ENCODE measurements at regions not wholly inside any gene's neighbourhood (a gene's known extent, or its start where the extent isn't known, plus 50 kb on each side); places are given as distances from the start of the nearest gene placed in this dataset.

- peaks cover 82% of the 10 kb centered on the region for H3K27me3 ChIP-seq (ENCODE audit: low read depth)
- H3K9me3 ChIP-seq (replicated peaks), result no peaks in the 10 kb centered on the region
- H3K4me3 ChIP-seq, result no peak overlapping the region
- TF ChIP-seq, protein P1, sequence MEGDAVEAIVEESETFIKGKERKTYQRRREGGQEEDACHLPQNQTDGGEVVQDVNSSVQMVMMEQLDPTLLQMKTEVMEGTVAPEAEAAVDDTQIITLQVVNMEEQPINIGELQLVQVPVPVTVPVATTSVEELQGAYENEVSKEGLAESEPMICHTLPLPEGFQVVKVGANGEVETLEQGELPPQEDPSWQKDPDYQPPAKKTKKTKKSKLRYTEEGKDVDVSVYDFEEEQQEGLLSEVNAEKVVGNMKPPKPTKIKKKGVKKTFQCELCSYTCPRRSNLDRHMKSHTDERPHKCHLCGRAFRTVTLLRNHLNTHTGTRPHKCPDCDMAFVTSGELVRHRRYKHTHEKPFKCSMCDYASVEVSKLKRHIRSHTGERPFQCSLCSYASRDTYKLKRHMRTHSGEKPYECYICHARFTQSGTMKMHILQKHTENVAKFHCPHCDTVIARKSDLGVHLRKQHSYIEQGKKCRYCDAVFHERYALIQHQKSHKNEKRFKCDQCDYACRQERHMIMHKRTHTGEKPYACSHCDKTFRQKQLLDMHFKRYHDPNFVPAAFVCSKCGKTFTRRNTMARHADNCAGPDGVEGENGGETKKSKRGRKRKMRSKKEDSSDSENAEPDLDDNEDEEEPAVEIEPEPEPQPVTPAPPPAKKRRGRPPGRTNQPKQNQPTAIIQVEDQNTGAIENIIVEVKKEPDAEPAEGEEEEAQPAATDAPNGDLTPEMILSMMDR (IDR thresholded peaks at IDR 0.05; ENCODE audit: borderline replicate concordance), result no peak
- H3K27ac ChIP-seq (replicated peaks), result no peak overlapping the region
- DNase-seq, result no peak
- H3K36me3 ChIP-seq, result no peaks in the 10 kb centered on the region
- intact Hi-C loops (cut with micrococcal nuclease), result no loop called here
- peaks cover 12% of the 10 kb centered on the region for H3K4me1 ChIP-seq
Observed at GRCh38 chr3:193776626-193777358, 183.8 kb downstream of the OPA1 start.

DNA sequence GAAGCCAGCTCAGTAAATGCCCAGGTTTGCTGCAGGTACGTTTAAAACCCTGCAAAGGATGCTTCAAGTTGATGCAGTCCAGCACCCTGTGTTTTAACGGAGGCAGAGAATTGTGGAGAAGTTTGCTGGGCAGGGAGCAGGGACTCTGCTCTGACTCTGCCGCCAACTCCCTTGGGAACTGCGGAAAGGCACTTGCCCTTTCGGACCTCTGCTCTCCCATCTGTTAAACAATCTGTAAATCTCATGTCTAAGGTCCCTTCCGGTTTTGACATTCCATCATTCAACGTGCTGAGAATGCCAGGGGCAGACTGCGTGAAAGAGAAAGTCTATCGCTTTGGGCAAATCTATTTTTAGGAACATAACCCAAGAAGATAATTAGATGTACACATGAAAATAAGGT lies 184.5 kb downstream of the OPA1 start:
- H3K9me3 ChIP-seq (replicated peaks), result no peaks in the 10 kb centered on the region
- TF ChIP-seq, protein P1 (IDR thresholded peaks at IDR 0.05; ENCODE audit: borderline replicate concordance), result no peak
- no peak for DNase-seq
- peaks cover 87% of the 10 kb centered on the region for H3K27me3 ChIP-seq (ENCODE audit: low read depth)
- H3K27ac ChIP-seq (replicated peaks), result no peak overlapping the region
- no peaks in the 10 kb centered on the region for H3K36me3 ChIP-seq
- intact Hi-C loops (cut with micrococcal nuclease), result no loop called here
- peaks cover 12% of the 10 kb centered on the region for H3K4me1 ChIP-seq
- H3K4me3 ChIP-seq, result no peak overlapping the region

GRCh38 chr3:193778676-193779075 lies 185.7 kb downstream of the OPA1 start:
- intact Hi-C loops (cut with micrococcal nuclease), result no loop called here

DNA sequence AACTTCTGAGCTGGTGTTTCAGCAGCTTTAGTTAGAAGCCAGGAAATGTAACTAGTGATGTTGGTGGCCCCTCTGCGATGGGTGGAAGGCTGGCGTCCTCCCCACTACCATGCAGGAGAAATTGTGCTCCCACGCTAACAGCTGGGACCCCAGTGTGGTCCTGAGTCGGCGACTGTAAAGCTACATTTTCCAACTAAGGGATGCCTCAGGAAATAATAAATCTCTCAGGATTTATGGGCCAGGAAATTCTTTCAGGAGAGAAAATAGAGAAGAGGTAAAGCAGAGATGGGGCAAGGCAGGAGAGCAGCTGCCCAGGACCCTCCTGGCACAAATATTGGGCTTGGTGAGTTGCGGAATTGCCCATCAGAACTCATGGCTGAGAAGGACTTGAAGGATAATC lies 186.9 kb downstream of the OPA1 start:
- TF ChIP-seq, protein P1 (IDR thresholded peaks at IDR 0.05; ENCODE audit: borderline replicate concordance), result no peak
- no peaks in the 10 kb centered on the region for H3K9me3 ChIP-seq (replicated peaks)
- peaks cover 12% of the 10 kb centered on the region for H3K4me1 ChIP-seq
- intact Hi-C loops (cut with micrococcal nuclease), result loop anchor here (5.0 kb wide), 2 partner anchors 357 to 537 kb away; partner anchors contain the start of gene HES1
- no peak for DNase-seq
- peaks cover 87% of the 10 kb centered on the region for H3K27me3 ChIP-seq (ENCODE audit: low read depth)
- H3K4me3 ChIP-seq, result no peak overlapping the region
- no peak overlapping the region for H3K27ac ChIP-seq (replicated peaks)
- H3K36me3 ChIP-seq, result no peaks in the 10 kb centered on the region

More at GRCh38 chr3:193778676-193779075, 185.7 kb downstream of the OPA1 start:
- peaks cover 87% of the 10 kb centered on the region for H3K27me3 ChIP-seq (ENCODE audit: low read depth)
- peaks cover 12% of the 10 kb centered on the region for H3K4me1 ChIP-seq
- H3K9me3 ChIP-seq (replicated peaks), result no peaks in the 10 kb centered on the region
- H3K27ac ChIP-seq (replicated peaks), result no peak overlapping the region
- TF ChIP-seq, protein P1 (IDR thresholded peaks at IDR 0.05; ENCODE audit: borderline replicate concordance), result no peak
- DNase-seq, result no peak
- no peak overlapping the region for H3K4me3 ChIP-seq
- no peaks in the 10 kb centered on the region for H3K36me3 ChIP-seq

DNA sequence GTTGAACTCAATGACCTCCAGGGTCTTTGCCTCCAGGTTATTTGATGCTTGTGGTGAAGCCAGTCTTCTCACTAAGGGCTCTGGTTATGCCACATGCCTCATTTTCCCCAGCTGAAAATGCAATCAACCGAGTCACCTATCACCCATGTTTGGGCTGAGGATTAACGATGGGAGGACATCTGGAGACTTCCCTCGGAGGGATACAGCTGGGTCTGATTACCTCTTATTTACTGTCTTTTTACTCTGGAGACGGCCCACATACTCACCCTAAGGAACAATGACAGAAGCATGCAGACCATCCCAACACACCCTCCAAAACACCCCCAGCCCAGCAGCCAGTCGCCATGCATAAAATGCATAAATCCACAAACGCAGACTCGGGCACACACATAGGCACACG lies 187.4 kb downstream of the OPA1 start:
- Histone ChIP-seq H3K36me3 (no peaks in the 10 kb centered on the region), H3K4me1 (peaks cover 12% of the 10 kb centered on the region), H3K9me3 (replicated peaks) (no peaks in the 10 kb centered on the region), H3K27ac (replicated peaks) (no peak overlapping the region), H3K27me3 (ENCODE audit: low read depth) (peaks cover 87% of the 10 kb centered on the region), H3K4me3 (no peak overlapping the region)
- TF ChIP-seq, protein P1 (IDR thresholded peaks at IDR 0.05; ENCODE audit: borderline replicate concordance), result no peak
- intact Hi-C loops (cut with micrococcal nuclease), result loop anchor here (5.0 kb wide), 2 partner anchors 357 to 537 kb away; partner anchors contain the start of gene HES1
- DNase-seq, result no peak

Measured in left ventricle myocardium inferior (tissue), 1 donor.